Activated CD8-positive, alpha-beta memory T cell treated with anti-CD3 and anti-CD28 coated beads, Interleukin-2, amount 50 U/mL, for 1 hour (primary cell): ENCODE measurements at regions not wholly inside any gene's neighbourhood (a gene's known extent, or its start where the extent isn't known, plus 50 kb on each side); places are given as distances from the start of the nearest gene placed in this dataset.
"Not testable (repeated sequence)": the region's sequence is repeated elsewhere in the genome, so short reads cannot be mapped to it uniquely, and the experiment has no call there.

ENCODE experiments used
- DNase-seq: peaks from one replicate; pipeline ENCODE4 v3.0.0-alpha.2; 2020; ENCODE audit errors: extremely low read depth

DNA sequence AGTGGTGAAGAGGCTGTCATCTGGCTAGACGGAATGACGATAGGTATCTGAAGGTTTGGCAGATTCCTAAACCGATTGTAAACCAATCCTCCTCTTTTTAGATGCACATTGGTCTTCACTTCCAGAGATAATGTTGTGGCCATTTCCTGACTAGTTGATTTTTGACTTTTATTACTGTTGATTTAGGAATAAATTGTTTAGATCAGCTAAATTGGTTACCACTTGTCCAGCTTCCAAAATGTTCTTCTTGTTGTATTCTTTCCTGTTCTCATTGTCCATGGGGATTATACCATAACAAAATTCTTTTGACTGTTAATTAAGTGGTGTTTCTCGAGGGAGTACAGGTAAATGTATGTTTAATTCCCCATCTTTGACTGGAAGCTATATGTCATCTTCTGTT is 119.7 kb downstream of the MACROH2A1 start:
- no peak for DNase-seq

- DNase-seq = no peak
These were observed 122.9 kb downstream of the MACROH2A1 start for GRCh38 chr5:135276151-135276550.

- no peak for DNase-seq
These were observed 125.8 kb downstream of the MACROH2A1 start for GRCh38 chr5:135273212-135273611.

- DNase-seq = no peak
These were observed 126.7 kb downstream of the MACROH2A1 start for GRCh38 chr5:135272311-135272805.

- DNase-seq = no peak
These were observed 127.3 kb downstream of the MACROH2A1 start for GRCh38 chr5:135271533-135272310.

DNA sequence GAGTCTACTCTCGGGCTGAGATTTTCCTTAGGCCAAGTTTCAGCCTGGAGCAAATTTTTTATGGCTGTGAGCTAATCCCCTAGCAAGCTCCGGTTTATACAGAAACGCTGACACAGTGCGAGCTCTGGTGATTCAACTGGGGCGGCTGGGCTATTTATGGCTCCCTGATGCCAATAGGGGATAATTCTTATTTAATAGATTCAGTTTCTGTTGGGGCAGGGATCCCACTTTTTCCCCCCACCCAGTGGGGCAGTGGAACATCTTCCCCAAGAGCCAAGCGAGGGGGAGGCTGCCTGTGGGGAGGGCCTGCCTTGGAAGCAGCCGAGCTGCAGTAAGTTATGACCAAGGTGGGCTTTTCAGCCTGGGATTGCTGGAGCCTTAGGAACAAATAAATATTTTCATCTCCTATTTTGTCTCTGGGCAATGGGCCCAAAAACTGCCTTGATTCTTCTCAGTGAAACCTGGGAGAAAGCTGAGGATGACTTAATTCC is 129.1 kb downstream of the MACROH2A1 start:
- no peak for DNase-seq

DNA sequence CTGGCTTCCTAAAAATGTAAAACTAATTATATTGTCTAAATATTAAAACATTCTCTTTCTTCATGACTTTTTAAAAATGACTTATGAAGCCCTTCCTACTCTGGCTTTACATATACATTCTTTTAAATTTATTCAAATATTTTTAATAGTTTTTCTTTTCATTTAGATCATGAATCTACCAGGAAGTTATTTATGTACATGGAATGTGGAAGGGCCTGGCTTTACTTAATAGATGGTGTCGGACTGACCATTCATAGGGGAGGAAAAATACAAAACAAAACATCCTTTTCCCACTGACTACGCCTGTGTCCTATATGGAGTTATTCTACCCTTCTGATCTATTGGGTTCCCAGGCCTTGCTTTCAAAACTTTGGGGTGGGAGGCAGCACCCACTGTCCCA is 129.8 kb downstream of the MACROH2A1 start:
- DNase-seq = no peak

DNA sequence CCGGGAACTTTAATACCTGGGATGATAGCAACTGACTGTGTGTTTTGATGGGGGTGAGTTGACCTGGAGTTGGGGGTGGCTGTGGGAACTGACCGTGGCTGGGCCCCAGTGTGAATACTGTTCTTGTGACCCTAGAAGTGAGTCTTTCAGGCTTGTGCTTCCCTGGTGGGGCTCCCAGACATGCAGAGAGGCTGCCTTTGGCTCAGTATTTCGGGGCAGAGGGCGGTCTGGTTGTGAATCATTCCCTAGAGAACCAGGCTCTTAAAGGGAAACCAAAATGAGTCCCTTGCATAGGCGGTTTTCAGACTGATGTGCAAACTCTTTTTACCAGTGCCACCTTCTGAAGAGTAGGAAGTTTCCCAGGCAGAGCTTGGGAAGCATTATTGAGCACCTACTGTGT is 132.1 kb downstream of the MACROH2A1 start:
- no peak for DNase-seq

DNA sequence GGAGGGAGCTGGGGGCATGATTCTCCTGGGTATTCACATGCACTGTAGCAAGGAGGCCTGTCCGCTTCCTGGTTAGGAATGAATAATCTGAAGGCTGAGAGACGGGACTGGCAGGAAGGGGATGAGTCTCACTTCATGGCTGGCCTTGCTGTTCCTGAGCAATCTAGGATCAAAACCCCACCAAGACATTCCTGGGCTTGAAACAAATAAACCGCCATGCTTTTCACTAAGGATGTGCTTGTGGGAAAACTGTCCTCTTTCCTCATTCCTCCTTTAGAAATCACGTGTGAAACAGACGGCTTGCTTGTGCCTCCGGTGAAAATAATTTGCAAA is 132.8 kb downstream of the MACROH2A1 start:
- DNase-seq = no peak

GRCh38 chr5:135265497-135266302 is 133.3 kb downstream of the MACROH2A1 start:
- no peak for DNase-seq

- no peak for DNase-seq
These were observed 134.3 kb downstream of the MACROH2A1 start for GRCh38 chr5:135264451-135265440.

DNA sequence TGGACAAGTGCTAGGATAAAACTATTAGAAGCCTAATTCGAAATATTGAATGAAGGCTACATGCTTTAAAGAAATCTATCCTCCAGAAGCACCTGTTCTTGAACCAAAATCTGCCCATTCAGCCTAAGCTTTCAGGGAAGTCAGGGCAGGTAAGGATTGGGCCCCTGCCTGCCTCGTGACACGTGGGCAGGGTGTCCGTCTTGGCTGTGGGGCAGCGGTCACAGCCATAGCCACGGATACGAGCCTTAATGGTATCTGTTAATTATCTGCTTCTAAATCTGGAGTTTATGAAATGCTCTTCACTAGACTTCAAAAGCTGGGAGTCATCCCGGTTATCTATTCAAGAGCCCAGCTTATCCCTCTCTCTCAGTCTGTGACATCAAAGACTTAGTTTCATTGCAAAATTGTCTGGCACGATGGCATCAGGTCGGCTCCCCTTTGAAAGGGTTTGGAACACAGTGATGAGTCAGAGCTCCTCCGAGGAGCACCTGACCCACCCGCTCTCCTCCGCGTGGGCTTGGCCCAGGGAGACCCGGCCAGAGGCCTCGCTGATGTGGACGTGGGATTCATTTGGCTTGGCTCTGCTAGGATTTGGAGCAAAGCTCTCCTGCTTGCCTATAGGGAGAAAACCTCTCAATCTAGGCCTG is 135.9 kb downstream of the MACROH2A1 start:
- no peak for DNase-seq

GRCh38 chr5:135262364-135262763 is 136.7 kb downstream of the MACROH2A1 start:
- DNase-seq = no peak

- not testable (repeated sequence) for DNase-seq
These were observed 138.9 kb downstream of the MACROH2A1 start for GRCh38 chr5:135260108-135260507.

DNA sequence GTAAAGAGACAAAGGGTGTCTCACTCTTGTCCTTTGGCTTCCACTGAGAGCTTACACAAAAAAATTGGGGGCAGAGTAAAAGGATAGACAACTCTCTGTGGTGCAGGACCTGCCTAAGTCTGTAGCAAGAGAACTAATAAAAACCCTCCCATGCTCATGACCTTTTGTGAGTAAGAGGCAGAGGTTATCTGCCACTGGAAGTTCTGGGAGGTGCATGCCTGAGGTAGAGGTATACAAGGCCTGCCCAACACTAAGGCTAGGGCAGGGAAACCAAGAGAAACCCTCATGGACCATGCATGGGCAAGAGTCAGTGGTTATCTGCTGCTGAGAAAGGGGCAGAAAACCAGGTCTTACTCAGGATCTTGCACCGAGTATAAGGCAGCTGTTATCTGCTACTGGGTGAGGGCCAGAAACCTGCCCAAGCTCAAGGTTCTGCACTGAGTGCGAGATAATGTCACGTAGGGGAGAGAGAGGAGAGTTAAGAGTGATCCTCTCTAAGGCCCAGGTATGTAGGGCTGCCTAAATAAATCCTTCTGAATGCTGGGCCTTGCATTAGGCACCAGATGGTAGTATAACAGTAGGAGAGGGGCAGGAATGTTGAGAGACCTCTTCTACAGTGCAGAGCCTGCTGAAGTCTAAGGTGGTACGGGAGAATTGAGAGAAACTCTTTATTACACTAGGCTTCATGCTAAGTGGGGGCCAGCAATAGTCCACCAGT is 143.4 kb downstream of the MACROH2A1 start:
- no peak for DNase-seq

- no peak for DNase-seq
These were observed 144.8 kb downstream of the MACROH2A1 start for GRCh38 chr5:135254183-135254582.

DNA sequence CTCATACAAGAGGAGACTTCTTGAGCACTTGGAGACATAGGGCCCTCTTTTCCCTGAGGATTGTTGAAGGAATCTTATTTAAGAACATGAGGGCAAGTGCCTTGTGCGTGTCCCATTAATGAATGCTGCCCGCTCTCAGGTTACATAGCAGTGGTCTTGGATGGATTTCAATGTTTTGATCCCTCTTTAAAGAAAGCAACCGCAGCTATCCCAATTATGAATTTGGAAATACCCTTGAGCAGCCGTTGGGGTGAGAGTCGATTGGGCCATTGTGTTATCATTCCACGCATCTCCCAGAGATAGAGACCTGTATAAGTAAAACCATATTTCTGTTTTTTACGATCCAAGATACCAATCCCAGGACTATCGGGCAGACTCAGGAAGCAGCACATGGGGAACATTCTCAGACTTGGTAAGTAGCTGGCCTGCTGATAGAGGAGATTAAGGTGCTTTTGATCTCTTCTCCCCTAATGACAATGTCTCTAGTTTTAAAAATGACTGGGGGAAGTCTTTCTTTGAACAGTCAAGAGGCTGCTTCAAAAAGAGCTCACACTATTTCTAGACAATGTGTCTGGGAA is 145.3 kb downstream of the MACROH2A1 start:
- no peak for DNase-seq

DNA sequence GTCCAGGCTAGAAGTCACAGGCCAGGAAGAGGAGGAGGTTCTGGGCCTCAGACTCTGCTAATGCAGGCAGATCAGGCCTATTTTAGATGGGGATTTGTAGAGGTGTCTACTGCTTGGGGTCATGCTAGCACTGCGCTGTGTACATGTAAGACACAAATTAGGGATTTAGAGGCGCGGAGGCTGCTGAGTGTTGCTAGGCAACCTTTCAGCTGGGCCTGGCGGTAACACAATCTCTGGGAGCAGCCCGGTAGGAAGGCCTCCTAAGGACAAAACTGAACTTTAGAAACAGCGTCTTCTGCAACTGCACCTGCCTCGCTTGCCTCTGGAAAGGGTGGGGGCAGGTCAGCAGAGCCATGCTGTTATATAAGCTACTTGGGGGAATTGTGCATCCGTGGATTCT is 147.9 kb downstream of the MACROH2A1 start:
- DNase-seq = no peak

DNA sequence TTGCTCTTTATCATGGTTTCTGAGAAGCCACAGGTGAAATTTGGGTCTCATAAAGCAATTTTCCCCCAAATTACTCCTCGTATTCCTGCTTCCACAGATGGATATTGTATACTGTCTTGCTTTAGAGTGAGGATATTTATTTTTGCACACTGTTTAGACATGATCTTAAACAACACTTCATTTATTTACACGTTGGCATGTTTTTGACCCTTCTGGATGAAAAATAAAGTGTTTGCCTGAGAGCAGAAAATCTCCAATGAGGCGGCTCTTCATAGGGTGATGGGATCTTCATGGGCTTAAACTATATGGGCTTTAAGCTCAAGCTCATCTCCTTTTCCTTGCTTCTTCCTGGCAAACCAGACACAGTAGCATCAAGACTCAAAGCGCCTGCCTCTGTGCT is 148.4 kb downstream of the MACROH2A1 start:
- DNase-seq = no peak

- no peak for DNase-seq
These were observed 149.4 kb downstream of the MACROH2A1 start for GRCh38 chr5:135249658-135250057.
